Endothelial cell of umbilical vein (primary cell): ENCODE measurements at regions not wholly inside any gene's neighbourhood (a gene's known extent, or its start where the extent isn't known, plus 50 kb on each side); places are given as distances from the start of the nearest gene placed in this dataset.

ENCODE experiments used
- BruUV-seq: library from RNA; stranded (reverse); fragments of 400-500 nt; replicated peaks from 2 replicates; lab custom pipeline; 2021; lab: Mats Ljungman, UMichigan
- CTCF ChIA-PET: fragments of 300-600, 350-600 bp; sonication (Branson Sonifier 250); formaldehyde crosslinking; loops from one replicate; lab custom pipeline; 2021; ENCODE audit warnings: antibody characterized with exemption, inconsistent platforms; lab: Charles Lee
- POLR2A ChIA-PET: fragments of 300-600, 350-600 bp; sonication (Branson Sonifier 250); formaldehyde crosslinking; loops from one replicate; lab custom pipeline; 2021; ENCODE audit warnings: antibody characterized with exemption, inconsistent platforms; lab: Charles Lee
- DNase-seq: peaks from one replicate; pipeline ENCODE4 v3.0.0-alpha.2; 2011; ENCODE audit warnings: low read depth, low spot score
- FAIRE-seq: peaks from 2 replicates; lab custom pipeline; 2011; peaks lifted over from hg19 to GRCh38; lab: Jason Lieb, UNC
- H2AFZ ChIP-seq: 2 replicates; pipeline ENCODE4 v1.6.0; 2012; ENCODE audit warnings: low read depth, low read length, control low read depth, inconsistent platforms
- H3K27ac ChIP-seq: 2 replicates; pipeline ENCODE4 v1.5.1; 2011; ENCODE audit warnings: low read depth, mild to moderate bottlenecking, control low read depth, low read length, moderate library complexity; ENCODE audit not compliant: insufficient read depth
- H3K27me3 ChIP-seq, 2 experiments: 2 replicates each; pipeline versions ENCODE4 v1.6.0 to v1.6.1; 2011; ENCODE audit warnings: low read length in 2 of 2, mixed read lengths in 1 of 2; ENCODE audit not compliant: control insufficient read depth in 2 of 2, insufficient read depth in 2 of 2
- H3K36me3 ChIP-seq, 2 experiments: 2 replicates in 1 of 2; 3 replicates in 1 of 2; pipeline ENCODE4 v1.5.1; 2011; ENCODE audit warnings: low read length in 2 of 2, mild to moderate bottlenecking in 1 of 2, moderate library complexity in 1 of 2; ENCODE audit not compliant: control insufficient read depth in 2 of 2, insufficient read depth in 2 of 2; ENCODE audit errors: extremely low read depth in 1 of 2
- H3K4me1 ChIP-seq: 3 replicates; pipeline ENCODE4 v1.5.1; 2011; ENCODE audit warnings: mild to moderate bottlenecking, low read length; ENCODE audit not compliant: control insufficient read depth, insufficient read depth; ENCODE audit errors: extremely low read depth
- H3K4me2 ChIP-seq: 2 replicates; pipeline ENCODE4 v1.6.1; 2011; ENCODE audit warnings: low read length, control low read depth, mixed read lengths; ENCODE audit not compliant: insufficient read depth
- H3K4me3 ChIP-seq, 3 experiments: fragments of 200-600 bp in 1 of 3; sonication (generic), shearing (Covaris generic) in 1 of 3; replicated peaks in 1 of 3; 2 replicates each; pipeline ENCODE4 v1.5.1; 2011 to 2016; ENCODE audit warnings: control low read depth in 3 of 3, low read length in 3 of 3, mild to moderate bottlenecking in 2 of 3, inconsistent platforms in 1 of 3, low read depth in 1 of 3, moderate library complexity in 1 of 3; ENCODE audit not compliant: insufficient read depth in 1 of 3
- H3K79me2 ChIP-seq: 2 replicates; pipeline ENCODE4 v1.6.0; 2012; ENCODE audit warnings: low read length, inconsistent platforms; ENCODE audit not compliant: control insufficient read depth, insufficient read depth
- H3K9ac ChIP-seq: replicated peaks from 2 replicates; pipeline ENCODE3; 2011; ENCODE audit warnings: low read length, control low read depth; ENCODE audit not compliant: insufficient read depth; ENCODE audit errors: extremely low read depth
- H3K9me1 ChIP-seq: replicated peaks from 3 replicates; pipeline ENCODE4 v1.6.0; 2011; ENCODE audit warnings: mild to moderate bottlenecking, low read length; ENCODE audit not compliant: control insufficient read depth, insufficient read depth; ENCODE audit errors: extremely low read depth
- H3K9me3 ChIP-seq: replicated peaks from 2 replicates; pipeline ENCODE4 v1.5.1; 2012; ENCODE audit warnings: low read length, inconsistent platforms; ENCODE audit not compliant: control insufficient read depth, insufficient read depth
- H4K20me1 ChIP-seq: replicated peaks from 2 replicates; pipeline ENCODE3; 2011; ENCODE audit warnings: mild to moderate bottlenecking, low read length; ENCODE audit not compliant: control insufficient read depth, insufficient read depth; ENCODE audit errors: extremely low read depth
- CTCF ChIP-seq, 2 donors: IDR thresholded peaks; 1 replicate in 1 of 2; 2 replicates in 1 of 2; pipeline ENCODE4 v1.5.1; 2011; ENCODE audit warnings: low read length in 2 of 2, mild to moderate bottlenecking in 2 of 2, moderate library complexity in 2 of 2, control low read depth in 1 of 2, inconsistent platforms in 1 of 2, low read depth in 1 of 2; ENCODE audit not compliant: insufficient read depth in 1 of 2; ENCODE audit errors: extremely low read depth in 1 of 2
- EZH2 ChIP-seq: IDR thresholded peaks from 2 replicates; pipeline ENCODE4 v1.6.1; 2012; ENCODE audit warnings: borderline replicate concordance, low read depth, mild to moderate bottlenecking, moderate library complexity, low read length, inconsistent platforms; ENCODE audit not compliant: severe bottlenecking
- FOS ChIP-seq: IDR thresholded peaks from 2 replicates; pipeline ENCODE4 v1.6.1; 2011; ENCODE audit warnings: mild to moderate bottlenecking, low read length, moderate library complexity, borderline replicate concordance; ENCODE audit not compliant: insufficient read depth
- GATA2 ChIP-seq: IDR thresholded peaks from 2 replicates; pipeline ENCODE4 v1.7.0; 2011; ENCODE audit warnings: low read depth, mild to moderate bottlenecking, moderate library complexity, mixed read lengths, low read length; ENCODE audit not compliant: insufficient read length, insufficient read depth
- JUN ChIP-seq: IDR thresholded peaks from 2 replicates; pipeline ENCODE4 v1.6.1; 2011; ENCODE audit warnings: borderline replicate concordance, low read depth; ENCODE audit not compliant: insufficient read length, insufficient read depth
- MAX ChIP-seq: IDR thresholded peaks from 2 replicates; pipeline ENCODE4 v1.6.1; 2011; ENCODE audit not compliant: insufficient read depth, insufficient read length
- MYC ChIP-seq: IDR thresholded peaks from one replicate; pipeline ENCODE4 v1.6.1; 2011; ENCODE audit warnings: mild to moderate bottlenecking, low read depth, low read length
- POLR2A ChIP-seq: IDR thresholded peaks from 2 replicates; pipeline ENCODE4 v1.6.1; 2012; ENCODE audit warnings: low read depth, mild to moderate bottlenecking, control low read depth, low read length
- POLR2AphosphoS5 ChIP-seq: IDR thresholded peaks from 2 replicates; pipeline ENCODE4 v1.6.1; 2012; ENCODE audit warnings: low read depth, mild to moderate bottlenecking, control low read depth, low read length, moderate library complexity; ENCODE audit not compliant: insufficient read depth
- dilution Hi-C: fragments of 300-500 bp; cut with MboI; formaldehyde crosslinking; loops from one replicate; pipeline ENCODE4 v1.15.0; 2019; ENCODE audit warnings: low sequenced_read_pairs; ENCODE audit not compliant: extremely low pct_ligation_motif_present
- intact Hi-C: fragments of 100-400 bp; cut with micrococcal nuclease; formaldehyde crosslinking; loops from one replicate; pipeline ENCODE4 v1.10.0; 2022

- no peak overlapping the region for H2AFZ ChIP-seq
- H3K4me3 ChIP-seq = no peak overlapping the region
- intact Hi-C loops = no loop called here
- no peaks in the 10 kb centered on the region for H3K27me3 ChIP-seq
- H3K4me2 ChIP-seq = no peak overlapping the region
- H3K9me1 ChIP-seq = no peaks in the 10 kb centered on the region
- DNase-seq (no peak), FAIRE-seq (no peak)
- no peaks in the 10 kb centered on the region for H3K36me3 ChIP-seq
- TF ChIP-seq MAX (no peak), CTCF (IDR thresholded peaks at IDR 0.05; ENCODE audit: extremely low read depth in 1 of 2, insufficient read depth in 1 of 2, low read depth in 1 of 2, low read length in 2 of 2) (no peak), MYC (no peak), GATA2 (no peak), FOS (no peak), POLR2A (no peak), JUN (no peak), EZH2 (no peak), POLR2AphosphoS5 (no peak)
- no TSS peak for BruUV-seq
- H4K20me1 ChIP-seq = no peaks in the 10 kb centered on the region
- H3K4me1 ChIP-seq = no peaks in the 10 kb centered on the region
- H3K79me2 ChIP-seq = no peaks in the 10 kb centered on the region
- no peaks in the 10 kb centered on the region for H3K9me3 ChIP-seq
- ChIA-PET POLR2A (no interaction called here), CTCF (no interaction called here)
- no peak overlapping the region for H3K27ac ChIP-seq
- H3K9ac ChIP-seq = no peak overlapping the region
- dilution Hi-C loops = no loop called here
Measured at GRCh38 chr2:217597145-217597544, 405.6 kb downstream of the TNS1 start.
